Epithelial cell of proximal tubule (primary cell): ENCODE measurements at regions not wholly inside any gene's neighbourhood (a gene's known extent, or its start where the extent isn't known, plus 50 kb on each side); places are given as distances from the start of the nearest gene placed in this dataset.

ENCODE experiments used
- DNase-seq: peaks from one replicate; pipeline ENCODE4 v3.0.0-alpha.2; 2011; ENCODE audit warnings: low read depth
- H3K4me3 ChIP-seq: 2 replicates; pipeline ENCODE4 v1.5.1; 2011; ENCODE audit warnings: low read depth, mild to moderate bottlenecking, low read length
- CTCF ChIP-seq: conservative IDR thresholded peaks from 2 replicates; pipeline ENCODE4 v1.5.1; 2012; ENCODE audit warnings: low read depth, mild to moderate bottlenecking, low read length

DNA sequence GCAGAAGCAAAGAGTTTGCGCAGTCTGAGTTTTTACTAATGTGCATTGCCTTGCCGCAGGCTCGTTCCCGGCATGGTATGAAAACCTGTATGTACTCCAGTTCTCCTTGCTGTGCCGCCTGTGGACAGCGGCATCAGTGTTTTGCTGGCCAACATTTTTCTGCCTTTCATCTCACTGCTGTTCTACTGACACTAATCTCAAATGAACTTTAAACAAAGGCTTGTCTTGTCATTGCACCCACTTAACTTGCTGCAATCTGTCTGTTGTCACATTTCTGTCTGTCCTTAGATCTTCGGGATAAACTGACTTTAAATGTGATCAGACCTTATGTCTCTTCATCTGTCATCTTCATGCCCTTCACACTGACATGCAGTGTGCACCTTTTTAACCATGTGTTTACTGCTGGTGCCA lies 71.7 kb upstream of the ZNRF2 start:
- DNase-seq = no peak
- TF ChIP-seq CTCF = no peak
- H3K4me3 ChIP-seq = no peak overlapping the region

GRCh38 chr7:30213637-30214036 lies 70.8 kb upstream of the ZNRF2 start:
- DNase-seq = no peak
- no peak overlapping the region for H3K4me3 ChIP-seq
- TF ChIP-seq CTCF = no peak

GRCh38 chr7:30214651-30215137 lies 69.7 kb upstream of the ZNRF2 start:
- no peak for DNase-seq
- TF ChIP-seq CTCF = no peak
- no peak overlapping the region for H3K4me3 ChIP-seq

DNA sequence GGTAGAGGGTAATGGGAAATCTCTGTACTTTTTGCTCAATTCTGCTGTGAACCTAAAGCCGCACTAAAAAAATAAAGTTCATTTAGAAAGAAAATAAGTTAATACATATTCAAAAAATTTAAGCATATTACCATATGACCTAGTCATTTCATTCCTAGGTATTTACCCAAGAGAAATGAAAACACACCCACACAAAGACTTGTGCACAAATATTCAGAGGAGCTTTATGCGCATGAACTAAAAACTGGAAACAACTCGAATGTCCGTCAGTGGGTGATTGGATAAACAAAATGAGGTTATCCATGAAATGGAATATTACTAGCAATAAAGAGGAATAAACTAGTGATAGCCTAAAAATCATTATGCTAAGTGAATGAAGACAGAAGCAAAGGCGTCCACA lies 62.6 kb upstream of the ZNRF2 start:
- no peak for TF ChIP-seq CTCF
- H3K4me3 ChIP-seq = no peak overlapping the region
- no peak for DNase-seq

DNA sequence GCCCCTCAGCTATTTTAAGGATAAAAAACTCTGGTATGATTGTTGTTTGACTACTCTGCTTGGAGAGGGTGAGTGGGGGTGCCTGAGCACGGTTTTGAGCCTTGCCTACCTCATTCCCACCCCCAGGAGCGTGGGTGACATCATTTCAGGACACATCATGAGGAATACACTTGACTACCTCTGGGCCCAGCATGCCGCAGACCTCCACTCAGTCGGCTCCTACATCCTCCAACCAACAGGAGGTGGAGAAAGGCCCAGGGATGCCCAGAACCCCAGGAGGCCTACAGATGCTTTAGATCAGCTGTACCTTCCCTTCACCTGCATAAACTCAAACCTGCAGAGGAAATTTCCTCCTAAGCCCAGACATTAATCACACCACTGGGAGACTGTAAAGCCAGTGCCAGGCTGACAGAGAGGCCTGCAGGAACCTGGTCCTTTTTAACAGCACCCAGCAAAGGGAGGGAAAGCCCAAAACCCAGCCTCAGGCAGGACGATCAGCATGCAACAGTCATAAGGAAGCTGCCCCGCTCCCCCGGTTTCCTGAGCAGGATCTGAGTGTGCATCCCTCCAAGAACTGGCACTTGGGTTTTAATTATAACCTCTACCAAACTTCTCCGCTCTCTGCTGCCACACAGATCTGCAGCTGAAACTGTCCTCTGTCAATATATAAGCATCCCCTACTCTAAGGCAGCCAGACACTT lies 61.7 kb upstream of the ZNRF2 start:
- H3K4me3 ChIP-seq = no peak overlapping the region
- TF ChIP-seq CTCF = no peak
- no peak for DNase-seq

GRCh38 chr7:30223896-30224295 lies 60.5 kb upstream of the ZNRF2 start:
- no peak for TF ChIP-seq CTCF
- no peak overlapping the region for H3K4me3 ChIP-seq
- no peak for DNase-seq

DNA sequence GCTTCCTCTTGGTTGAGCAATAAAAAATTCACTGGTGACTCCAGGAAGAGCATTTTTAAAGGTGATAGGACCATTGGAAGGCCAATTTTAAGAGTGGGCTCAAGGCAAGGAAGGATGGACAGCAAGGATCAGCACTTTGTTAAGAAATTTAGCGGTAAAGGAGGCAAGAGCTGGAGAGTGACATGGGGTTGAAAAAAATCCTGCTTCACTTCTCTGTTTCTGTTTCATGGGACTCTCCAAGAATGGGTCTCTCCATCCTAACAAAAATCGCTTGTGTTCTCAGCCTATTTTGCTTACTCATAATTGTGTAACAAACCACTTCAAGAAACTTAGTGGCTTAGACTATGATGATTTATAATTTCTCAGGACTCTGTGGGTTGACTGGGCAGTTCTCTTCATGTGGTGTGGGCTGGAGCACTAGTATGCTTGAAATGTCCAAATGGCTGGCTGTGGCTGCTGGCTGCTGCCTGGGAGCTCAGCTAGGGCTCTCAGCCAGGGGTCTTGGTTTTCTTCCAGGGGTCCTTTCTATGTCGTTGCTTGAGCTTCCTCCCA lies 59.8 kb upstream of the ZNRF2 start:
- DNase-seq = no peak

More for the DNA sequence above, 59.8 kb upstream of the ZNRF2 start:
- TF ChIP-seq CTCF = no peak
- H3K4me3 ChIP-seq = no peak overlapping the region
